Mesodermal cell (in vitro differentiated cells): ENCODE measurements at regions not wholly inside any gene's neighbourhood (a gene's known extent, or its start where the extent isn't known, plus 50 kb on each side); places are given as distances from the start of the nearest gene placed in this dataset.
"Not testable (repeated sequence)": the region's sequence is repeated elsewhere in the genome, so short reads cannot be mapped to it uniquely, and the experiment has no call there.

Experiments used
- H3K27ac ChIP-seq: 2 replicates; pipeline ENCODE4 v1.7.0; 2013; ENCODE audit warnings: mild to moderate bottlenecking, low read depth, low read length, moderate library complexity; ENCODE audit not compliant: severe bottlenecking
- H3K36me3 ChIP-seq: 2 replicates; pipeline ENCODE4 v1.7.1; 2013; ENCODE audit warnings: mild to moderate bottlenecking, low read length, moderate library complexity; ENCODE audit not compliant: control insufficient read depth, insufficient read depth
- H3K4me1 ChIP-seq: one replicate; pipeline ENCODE4 v1.7.1; 2013; ENCODE audit warnings: mild to moderate bottlenecking, low read length; ENCODE audit not compliant: insufficient read depth, control insufficient read depth, poor library complexity, severe bottlenecking
- H3K4me3 ChIP-seq: 2 replicates; pipeline ENCODE4 v1.7.0; 2013; ENCODE audit warnings: low read length, control low read depth, mild to moderate bottlenecking; ENCODE audit not compliant: insufficient read depth, poor library complexity, severe bottlenecking; ENCODE audit errors: extremely low read depth
- H3K9me3 ChIP-seq: 2 replicates; pipeline ENCODE4 v1.7.1; 2013; ENCODE audit warnings: mild to moderate bottlenecking, low read length, moderate library complexity; ENCODE audit not compliant: control insufficient read depth
- WGBS, 2 experiments: methylation state at CpG; one replicate each; pipeline ENCODE4 v1.1.5; 2013; ENCODE audit warnings: missing lambda C conversion rate in 2 of 2; ENCODE audit not compliant: insufficient coverage in 2 of 2; 5-methylcytosine and 5-hydroxymethylcytosine counted together

DNA sequence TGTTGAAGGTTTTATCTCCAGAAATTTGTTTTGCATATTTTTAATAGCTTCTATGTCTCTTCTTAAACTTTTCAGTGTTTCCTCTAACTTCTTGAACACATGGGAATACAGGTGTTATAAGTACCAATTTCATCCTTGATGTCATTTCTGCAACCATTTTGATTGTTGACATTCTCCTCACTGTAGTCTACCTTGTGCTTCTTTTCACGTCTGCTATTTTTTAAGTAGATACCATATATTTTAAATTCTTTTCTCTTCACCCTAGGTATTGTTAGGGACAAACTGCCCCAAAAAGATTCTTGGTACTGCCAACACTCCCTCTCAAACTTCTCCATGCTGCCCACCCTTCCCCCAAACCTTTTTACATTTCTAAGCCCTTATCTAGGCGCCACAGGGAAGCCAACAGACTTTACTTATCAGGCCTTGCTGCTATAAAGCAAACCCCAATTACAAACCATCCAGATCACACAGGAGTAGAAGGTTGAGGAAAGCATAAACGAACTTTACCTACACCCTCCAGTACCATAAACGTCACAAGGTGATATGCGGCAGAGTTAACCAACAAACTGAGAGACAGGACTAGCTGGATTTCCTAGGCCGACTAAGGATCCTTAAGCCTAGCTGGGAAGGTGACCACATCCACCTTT lies 1165.3 kb downstream of the TAF11L14 start:
- no peak overlapping the region for H3K4me3 ChIP-seq
- no peaks in the 10 kb centered on the region for H3K36me3 ChIP-seq
- no peak overlapping the region for H3K27ac ChIP-seq
- WGBS, 2 experiments, result 83% methylated on average over 2 of the region's 6 CpGs; no CpG with 5 or more reads in 1 of the 2 experiments
- H3K4me1 ChIP-seq, result no peaks in the 10 kb centered on the region
- H3K9me3 ChIP-seq, result no peaks in the 10 kb centered on the region

DNA sequence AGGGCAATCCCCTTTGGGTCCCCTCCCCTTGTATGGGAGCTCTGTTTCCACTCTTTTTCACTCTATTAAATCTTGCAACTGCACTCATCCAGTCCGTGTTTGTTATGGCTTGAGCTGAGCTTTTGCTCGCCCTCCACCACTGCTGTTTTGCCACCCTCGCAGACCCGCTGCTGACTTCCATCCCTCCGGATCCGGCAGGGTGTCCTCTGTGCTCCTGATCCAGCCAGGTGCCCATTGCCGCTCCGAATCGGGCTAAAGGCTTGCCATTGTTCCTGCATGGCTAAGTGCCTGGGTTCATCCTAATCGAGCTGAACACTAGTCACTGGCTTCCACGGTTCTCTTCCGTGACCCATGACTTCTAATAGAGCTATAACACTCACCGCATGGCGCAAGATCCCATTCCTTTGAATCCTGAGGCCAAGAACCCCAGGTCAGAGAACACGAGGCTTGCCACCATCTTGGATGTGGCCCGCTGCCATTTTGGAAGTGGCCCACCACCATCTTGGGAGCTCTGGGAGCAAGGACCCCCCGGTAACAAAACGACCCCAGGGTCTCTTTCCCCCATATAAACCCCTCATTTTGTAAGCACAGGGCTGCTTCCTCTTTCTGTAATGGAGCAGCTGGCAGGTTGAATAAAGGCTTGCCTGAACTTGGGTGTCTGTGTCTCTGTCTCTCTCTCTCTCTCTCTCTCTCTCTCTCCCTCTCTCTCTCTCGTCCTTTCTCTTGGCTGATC lies 1166.2 kb downstream of the TAF11L14 start:
- no peaks in the 10 kb centered on the region for H3K4me1 ChIP-seq
- H3K27ac ChIP-seq, result no peak overlapping the region
- WGBS, 2 experiments, result 91 to 98% methylated on average over 14 of the region's 19 CpGs
- H3K36me3 ChIP-seq, result no peaks in the 10 kb centered on the region
- no peaks in the 10 kb centered on the region for H3K9me3 ChIP-seq
- no peak overlapping the region for H3K4me3 ChIP-seq

DNA sequence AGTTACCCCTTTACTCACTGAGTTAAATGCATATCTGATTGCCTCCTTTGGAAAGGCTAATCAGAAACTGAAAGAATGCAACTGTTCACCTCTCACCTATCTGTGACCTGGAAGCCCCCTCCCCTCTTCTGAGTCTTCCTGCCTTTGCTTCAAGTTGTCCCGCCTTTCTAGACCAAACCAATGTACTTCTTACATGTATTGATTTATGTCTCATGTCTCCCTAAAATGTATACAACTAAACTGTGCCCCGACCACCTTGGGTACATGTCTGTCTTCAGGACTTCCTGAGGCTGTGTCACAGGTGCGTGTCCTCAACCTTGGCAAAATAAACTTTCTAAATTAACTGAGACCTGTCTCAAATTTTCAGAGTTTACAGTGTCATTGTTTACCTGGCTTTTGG lies 1167.2 kb downstream of the TAF11L14 start:
- not testable (repeated sequence) for H3K36me3 ChIP-seq, H3K4me3 ChIP-seq, H3K4me1 ChIP-seq, H3K9me3 ChIP-seq, H3K27ac ChIP-seq
- WGBS, 2 experiments, result 89 to 95% methylated on average over 2 to 3 of the region's 3 CpGs

DNA sequence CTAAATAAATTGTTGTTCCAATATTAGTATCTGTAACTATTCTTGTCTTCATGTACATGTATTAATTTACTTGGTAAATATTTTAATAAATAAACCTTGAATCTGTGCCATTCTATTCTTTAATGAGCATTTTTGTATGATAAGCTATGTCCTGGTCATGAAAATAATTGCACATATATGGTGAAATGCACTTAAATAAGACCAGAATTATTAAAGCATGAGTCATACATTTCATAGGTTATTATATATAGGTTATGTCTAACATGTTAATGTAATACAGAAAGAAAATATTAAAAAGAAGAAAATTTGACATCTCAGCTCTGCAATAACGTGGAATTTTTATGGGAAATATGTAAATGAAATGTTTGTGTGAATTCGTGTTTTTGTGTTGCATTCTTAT lies 1168.1 kb downstream of the TAF11L14 start:
- no peak overlapping the region for H3K27ac ChIP-seq
- no peak overlapping the region for H3K4me3 ChIP-seq
- WGBS, 2 experiments, result 83% methylated on average over 1 of the region's 2 CpGs; no CpG with 5 or more reads in 1 of the 2 experiments
- no peaks in the 10 kb centered on the region for H3K9me3 ChIP-seq
- H3K4me1 ChIP-seq, result no peaks in the 10 kb centered on the region
- no peaks in the 10 kb centered on the region for H3K36me3 ChIP-seq

DNA sequence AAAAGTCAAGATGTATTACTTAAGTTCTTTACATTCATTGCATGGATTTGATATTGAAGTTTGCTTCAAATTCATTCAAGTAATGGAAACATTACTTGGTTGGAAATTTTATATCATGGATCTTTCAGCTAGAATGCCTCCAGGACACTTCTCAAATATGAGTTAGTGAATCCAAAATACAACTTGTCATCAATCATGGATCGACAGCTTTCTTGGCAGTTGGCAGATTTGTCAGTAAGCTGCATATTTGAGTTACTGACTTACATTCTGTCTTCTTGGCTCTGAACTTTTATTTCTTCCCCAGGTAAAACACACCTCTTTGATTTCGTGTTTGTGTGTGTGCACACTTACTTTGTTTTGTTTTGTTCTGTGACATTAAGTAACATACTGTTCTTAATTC lies 1171.1 kb downstream of the TAF11L14 start:
- WGBS, 2 experiments, result 88% methylated on average over 1 of the region's 2 CpGs; no CpG with 5 or more reads in 1 of the 2 experiments

DNA sequence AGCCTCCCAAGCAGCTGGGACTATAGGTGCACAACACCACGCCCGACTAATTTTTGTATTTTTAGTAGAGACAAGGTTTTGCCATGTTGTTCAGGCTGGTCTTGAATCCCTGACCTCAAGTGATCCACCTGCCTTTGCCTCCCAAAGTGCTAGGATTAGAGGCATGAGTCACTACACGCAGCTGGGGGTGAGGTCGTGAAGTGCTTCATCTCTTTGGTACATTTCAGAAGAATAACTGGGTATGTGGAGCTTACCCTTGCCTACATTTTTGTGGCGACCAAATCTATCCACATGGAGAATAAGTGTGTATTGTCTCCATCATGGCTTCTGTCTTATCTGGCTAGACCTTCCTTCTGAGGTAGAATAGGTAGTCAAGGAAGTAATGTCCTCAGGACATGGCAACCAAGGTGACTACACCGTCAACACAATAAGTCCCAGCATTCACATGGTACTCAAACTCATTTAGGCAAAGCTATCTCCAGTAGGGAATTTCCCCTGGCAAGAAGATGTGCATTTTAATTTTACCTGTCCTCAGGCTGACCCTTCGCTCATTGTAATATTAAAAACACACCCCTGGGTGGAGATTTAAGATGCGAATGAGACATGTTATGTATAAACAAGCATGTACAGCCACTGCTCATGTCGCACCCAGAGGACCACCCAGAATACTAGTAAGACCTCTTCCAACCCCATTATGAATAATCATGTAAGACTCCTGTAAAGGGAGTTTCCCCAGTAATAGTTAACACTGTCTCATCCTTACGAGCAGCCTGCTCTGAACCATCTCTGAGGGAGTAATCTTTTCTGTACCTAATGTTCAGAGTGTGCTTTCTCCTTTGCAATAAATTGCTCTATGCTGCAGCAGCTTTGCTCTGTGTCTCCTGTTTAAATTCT lies 1173.2 kb downstream of the TAF11L14 start:
- H3K36me3 ChIP-seq, result no peaks in the 10 kb centered on the region
- 93 to 94% methylated on average over 2 to 4 of the region's 10 CpGs for WGBS, 2 experiments
- no peak overlapping the region for H3K4me3 ChIP-seq
- H3K9me3 ChIP-seq, result no peaks in the 10 kb centered on the region
- no peaks in the 10 kb centered on the region for H3K4me1 ChIP-seq
- no peak overlapping the region for H3K27ac ChIP-seq

More for the DNA sequence above, 1171.1 kb downstream of the TAF11L14 start:
- no peaks in the 10 kb centered on the region for H3K9me3 ChIP-seq
- no peaks in the 10 kb centered on the region for H3K4me1 ChIP-seq
- no peak overlapping the region for H3K4me3 ChIP-seq
- no peak overlapping the region for H3K27ac ChIP-seq
- no peaks in the 10 kb centered on the region for H3K36me3 ChIP-seq

DNA sequence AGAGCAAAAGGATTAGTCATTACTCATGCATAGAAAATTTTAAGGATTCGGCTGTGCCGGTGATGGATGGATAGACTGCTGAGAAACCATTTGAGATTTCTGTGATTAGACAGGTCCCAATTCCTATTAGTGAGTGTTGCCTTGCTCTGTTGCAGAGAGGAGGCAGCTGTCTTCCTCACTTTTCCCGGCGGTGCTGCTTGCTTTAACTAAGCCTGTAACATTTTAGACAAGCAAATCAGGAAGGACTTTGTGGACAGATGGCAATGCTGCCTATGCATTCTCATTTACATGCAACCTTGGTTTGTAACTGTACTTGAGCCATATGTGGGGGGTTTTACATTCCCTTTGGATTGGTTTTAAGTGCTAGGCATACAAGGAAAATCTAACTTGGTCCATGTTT lies 1176.3 kb downstream of the CDH18 start:
- Histone ChIP-seq H3K36me3 (no peaks in the 10 kb centered on the region), H3K4me3 (no peak overlapping the region), H3K9me3 (no peaks in the 10 kb centered on the region), H3K4me1 (no peaks in the 10 kb centered on the region), H3K27ac (no peak overlapping the region)
- WGBS, 2 experiments, result 53 to 73% methylated on average over 2 to 4 of the region's 4 CpGs

DNA sequence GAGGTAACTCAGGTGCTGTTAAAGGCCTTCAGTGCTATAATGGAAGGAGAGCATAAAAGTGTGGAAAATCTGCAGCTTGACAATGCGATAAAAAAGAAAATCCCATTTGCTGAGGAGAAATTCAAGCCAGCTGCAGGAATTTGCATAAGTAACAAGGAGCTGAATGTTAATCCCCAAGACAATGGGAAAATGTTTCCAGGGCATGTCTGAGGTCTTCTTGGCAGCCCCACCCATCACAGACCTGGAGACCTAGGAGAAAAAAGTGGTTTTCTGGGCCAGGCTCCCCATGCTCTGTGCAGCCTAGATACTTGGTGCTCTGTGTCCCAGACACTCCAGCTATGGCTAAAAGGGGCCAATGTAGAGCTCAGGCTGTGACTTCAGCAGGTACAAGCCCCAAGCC lies 1159.6 kb downstream of the CDH18 start:
- 100% methylated on average over 1 of the region's 1 CpG for WGBS, 2 experiments
- no peak overlapping the region for H3K27ac ChIP-seq
- H3K4me1 ChIP-seq, result no peaks in the 10 kb centered on the region
- no peaks in the 10 kb centered on the region for H3K36me3 ChIP-seq
- no peaks in the 10 kb centered on the region for H3K9me3 ChIP-seq
- no peak overlapping the region for H3K4me3 ChIP-seq

DNA sequence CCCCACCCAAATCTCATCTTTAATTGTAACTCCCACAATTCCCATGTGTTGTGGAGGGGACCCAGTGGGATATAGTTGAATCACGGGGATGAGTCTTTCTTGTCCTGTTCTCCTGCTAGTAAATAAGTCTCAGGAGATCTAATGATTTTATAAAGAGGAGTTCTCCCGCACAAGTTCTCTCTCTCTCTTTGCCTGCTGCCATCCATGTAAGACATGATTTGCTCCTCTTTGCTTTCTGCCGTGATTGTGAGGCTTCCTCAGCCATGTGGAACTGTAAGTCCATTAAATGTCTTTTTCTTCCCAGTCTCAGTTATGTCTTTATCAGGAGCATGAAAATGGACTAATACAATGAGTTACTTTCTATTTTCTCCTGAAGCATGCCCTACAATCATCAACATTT lies 1158.5 kb downstream of the CDH18 start:
- Histone ChIP-seq H3K36me3 (no peaks in the 10 kb centered on the region), H3K27ac (no peak overlapping the region), H3K4me1 (no peaks in the 10 kb centered on the region), H3K9me3 (no peaks in the 10 kb centered on the region), H3K4me3 (no peak overlapping the region)
- 83 to 90% methylated on average over 2 of the region's 3 CpGs for WGBS, 2 experiments

DNA sequence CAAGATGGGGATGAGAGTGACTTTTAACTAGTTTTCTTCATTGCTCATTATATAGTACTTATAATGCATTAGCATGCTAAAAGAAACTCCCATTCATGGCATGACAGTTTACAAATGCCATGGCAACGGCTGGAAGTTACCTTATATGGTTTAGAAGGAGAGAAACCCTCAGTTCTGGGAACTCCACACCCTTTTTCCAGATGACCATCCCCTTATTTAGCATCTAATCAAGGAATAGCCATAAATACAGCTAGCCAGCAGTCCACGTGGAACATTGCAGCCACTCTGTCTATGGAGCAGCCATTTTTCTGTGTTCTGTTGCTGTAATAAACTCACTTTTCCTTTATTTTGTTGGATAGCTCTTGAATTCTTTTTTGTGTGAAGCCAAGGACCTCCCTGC lies 1137.8 kb downstream of the CDH18 start:
- H3K9me3 ChIP-seq, result no peaks in the 10 kb centered on the region
- 100% methylated on average over 1 of the region's 2 CpGs; no CpG with 5 or more reads in 1 of the 2 experiments for WGBS, 2 experiments
- no peaks in the 10 kb centered on the region for H3K36me3 ChIP-seq
- no peaks in the 10 kb centered on the region for H3K4me1 ChIP-seq
- no peak overlapping the region for H3K27ac ChIP-seq
- H3K4me3 ChIP-seq, result no peak overlapping the region
